Psoas muscle (tissue), 7 donors: ENCODE measurements at regions not wholly inside any gene's neighbourhood (a gene's known extent, or its start where the extent isn't known, plus 50 kb on each side); places are given as distances from the start of the nearest gene placed in this dataset.

ENCODE experiments used
- ATAC-seq, 4 donors: fragments of 200-7000 bp; cut with Tn5 transposase; one replicate each; pipeline ENCODE4 v1.9.1; 2020; ENCODE audit warnings: moderate library complexity in 3 of 4, mild to moderate bottlenecking in 2 of 4
- DNase-seq, 2 donors: peaks; one replicate each; pipeline ENCODE4 v3.0.0-alpha.2; 2020
- H3K27ac ChIP-seq: fragments of 200-600 bp; one replicate; pipeline ENCODE4 v1.8.0; 2022
- H3K27me3 ChIP-seq, 3 donors: fragments of 200-600 bp in 1 of 3; one replicate each; pipeline versions ENCODE4 v1.6.1 to v1.8.0; 2013 to 2022; ENCODE audit warnings: low read length in 2 of 3, mild to moderate bottlenecking in 2 of 3, moderate library complexity in 1 of 3; ENCODE audit not compliant: insufficient read depth in 3 of 3
- H3K36me3 ChIP-seq, 2 donors: fragments of 200-600 bp in 1 of 2; one replicate each; pipeline versions ENCODE4 v1.6.1 to v1.8.0; 2013 to 2022; ENCODE audit warnings: low read depth in 1 of 2, mild to moderate bottlenecking in 1 of 2, moderate library complexity in 1 of 2; ENCODE audit not compliant: insufficient read depth in 1 of 2
- H3K4me1 ChIP-seq: fragments of 200-600 bp; one replicate; pipeline ENCODE4 v1.8.0; 2022
- H3K4me3 ChIP-seq: fragments of 200-600 bp; one replicate; pipeline ENCODE4 v1.8.0; 2022; ENCODE audit warnings: mild to moderate bottlenecking
- H3K9me3 ChIP-seq: fragments of 200-600 bp; one replicate; pipeline ENCODE4 v1.8.0; 2022
- CTCF ChIP-seq: fragments of 200-600 bp; IDR thresholded peaks from one replicate; pipeline ENCODE4 v1.8.0; 2022; ENCODE audit warnings: antibody characterized with exemption
- WGBS, 3 donors: extraction: QIAGEN DNeasy Blood & Tissue Kit; methylation state at CpG; one replicate each; pipeline versions ENCODE4 v1.1.6 to v1.1.7; 2013; 5-methylcytosine and 5-hydroxymethylcytosine counted together
- intact Hi-C, 2 donors: fragments of 100-400 bp; cut with DNase I; formaldehyde crosslinking; loops; one replicate each; pipeline versions ENCODE4 v1.11.0 to v1.14.2; 2022
- donor health status: healthy with polysubstance abuse.
- donor health status: DM: no; HTN: no; CAD: no; lungs with moderate emphysema.
- donor health status: Bipolar disorder and iron deficiency.
- donor health status: healthy.
- donor health status: DM: yes; HTN: yes; CAD: no.
- donor health status: DM: no; HTN: no; CAD: no.
- donor health status: DM: yes; HTN: yes; CAD: no.

GRCh38 chr2:30351116-30351515 is 95.9 kb upstream of the LCLAT1 start:
- Histone ChIP-seq H3K27ac (no peak overlapping the region), H3K9me3 (no peaks in the 10 kb centered on the region), H3K4me1 (no peaks in the 10 kb centered on the region), H3K27me3 (no peaks in the 10 kb centered on the region), H3K36me3 (no peaks in the 10 kb centered on the region), H3K4me3 (no peak overlapping the region)
- WGBS, 3 donors = 40 to 50% (median 43%) methylated on average over 9 of the region's 9 CpGs
- ATAC-seq (peak in 1 of 4 donors; percentile 46), DNase-seq (peak; percentile 39 to 60)
- intact Hi-C loops = no loop called here
- TF ChIP-seq CTCF = no peak

- ATAC-seq (no peak), DNase-seq (no peak)
- H3K4me3 ChIP-seq = no peak overlapping the region
- H3K9me3 ChIP-seq = no peaks in the 10 kb centered on the region
- H3K27ac ChIP-seq = no peak overlapping the region
- no peaks in the 10 kb centered on the region for H3K27me3 ChIP-seq
- no peaks in the 10 kb centered on the region for H3K36me3 ChIP-seq
- intact Hi-C loops = no loop called here
- no peaks in the 10 kb centered on the region for H3K4me1 ChIP-seq
- 68 to 79% (median 72%) methylated on average over 3 of the region's 3 CpGs for WGBS, 3 donors
- no peak for TF ChIP-seq CTCF
These were observed 95.1 kb upstream of the LCLAT1 start for GRCh38 chr2:30351949-30352348.

GRCh38 chr2:30354150-30354549 is 92.9 kb upstream of the LCLAT1 start:
- no peaks in the 10 kb centered on the region for H3K4me1 ChIP-seq
- H3K36me3 ChIP-seq = no peaks in the 10 kb centered on the region
- 57 to 75% (median 65%) methylated on average over 2 of the region's 2 CpGs for WGBS, 3 donors
- DNase-seq (no peak), ATAC-seq (no peak)
- H3K4me3 ChIP-seq = no peak overlapping the region
- H3K9me3 ChIP-seq = no peaks in the 10 kb centered on the region
- TF ChIP-seq CTCF = no peak
- H3K27me3 ChIP-seq = no peaks in the 10 kb centered on the region
- H3K27ac ChIP-seq = no peak overlapping the region
- intact Hi-C loops = no loop called here

GRCh38 chr2:30354621-30355020 is 92.4 kb upstream of the LCLAT1 start:
- H3K27ac ChIP-seq = no peak overlapping the region
- intact Hi-C loops = no loop called here
- H3K27me3 ChIP-seq = no peaks in the 10 kb centered on the region
- H3K4me3 ChIP-seq = no peak overlapping the region
- DNase-seq (no peak), ATAC-seq (no peak)
- 73 to 92% (median 91%) methylated on average over 1 of the region's 1 CpG for WGBS, 3 donors
- H3K36me3 ChIP-seq = no peaks in the 10 kb centered on the region
- H3K4me1 ChIP-seq = no peaks in the 10 kb centered on the region
- no peaks in the 10 kb centered on the region for H3K9me3 ChIP-seq
- TF ChIP-seq CTCF = no peak

GRCh38 chr2:30355306-30355705 is 91.7 kb upstream of the LCLAT1 start:
- Histone ChIP-seq H3K4me1 (peaks cover under 1% of the 10 kb centered on the region), H3K4me3 (no peak overlapping the region), H3K36me3 (no peaks in the 10 kb centered on the region), H3K9me3 (no peaks in the 10 kb centered on the region), H3K27me3 (no peaks in the 10 kb centered on the region), H3K27ac (no peak overlapping the region)
- intact Hi-C loops = no loop called here
- no peak for TF ChIP-seq CTCF
- WGBS, 3 donors = 97 to 99% (median 98%) methylated on average over 3 of the region's 3 CpGs
- DNase-seq = no peak
- no peak for ATAC-seq
